GM12864 (cell line): ENCODE measurements at regions not wholly inside any gene's neighbourhood (a gene's known extent, or its start where the extent isn't known, plus 50 kb on each side); places are given as distances from the start of the nearest gene placed in this dataset.

ENCODE experiments used
- DNase-seq: peaks from one replicate; pipeline ENCODE4 v3.0.0-alpha.2; 2011; ENCODE audit warnings: low read depth
- H3K4me3 ChIP-seq: 2 replicates; pipeline ENCODE4 v1.5.1; 2011; ENCODE audit warnings: mild to moderate bottlenecking, low read depth, low read length, control low read depth
- CTCF ChIP-seq: IDR thresholded peaks from 2 replicates; pipeline ENCODE4 v1.5.1; 2011; ENCODE audit warnings: low read depth, mild to moderate bottlenecking, moderate library complexity, low read length, control low read depth, inconsistent platforms; ENCODE audit errors: missing control alignments

GRCh38 chr6:139588734-139589593, 214.5 kb upstream of the CITED2 start:
- DNase-seq, result no peak
- TF ChIP-seq CTCF, result no peak
- H3K4me3 ChIP-seq, result no peak overlapping the region

GRCh38 chr6:139588076-139588639, 213.7 kb upstream of the CITED2 start:
- no peak for DNase-seq
- no peak overlapping the region for H3K4me3 ChIP-seq
- no peak for TF ChIP-seq CTCF

- no peak for DNase-seq
- H3K4me3 ChIP-seq, result no peak overlapping the region
- TF ChIP-seq CTCF, result no peak
Observed at GRCh38 chr6:139587469-139587868, 213.0 kb upstream of the CITED2 start.

GRCh38 chr6:139586273-139586672, 211.8 kb upstream of the CITED2 start:
- TF ChIP-seq CTCF, result no peak
- H3K4me3 ChIP-seq, result no peak overlapping the region
- DNase-seq, result no peak

GRCh38 chr6:139584599-139584998, 210.2 kb upstream of the CITED2 start:
- DNase-seq, result no peak
- no peak for TF ChIP-seq CTCF
- no peak overlapping the region for H3K4me3 ChIP-seq

- no peak for DNase-seq
- TF ChIP-seq CTCF, result no peak
- no peak overlapping the region for H3K4me3 ChIP-seq
Observed at GRCh38 chr6:139583420-139583819, 209.0 kb upstream of the CITED2 start.
